Fibroblast of mammary gland (primary cell): ENCODE measurements at regions not wholly inside any gene's neighbourhood (a gene's known extent, or its start where the extent isn't known, plus 50 kb on each side); places are given as distances from the start of the nearest gene placed in this dataset.

Source experiments
- DNase-seq: peaks from one replicate; pipeline ENCODE4 v3.0.0-alpha.2; 2010; ENCODE audit warnings: low read depth
- H3K4me3 ChIP-seq: 2 replicates; pipeline ENCODE4 v1.5.1; 2011; ENCODE audit warnings: low read depth, mild to moderate bottlenecking, low read length, moderate library complexity; ENCODE audit not compliant: control insufficient read depth
- TF ChIP-seq, protein P1 (sequence below): conservative IDR thresholded peaks from 2 replicates; pipeline ENCODE4 v1.5.1; 2011; ENCODE audit warnings: low read depth, low read length, inconsistent platforms; ENCODE audit not compliant: control insufficient read depth, insufficient read depth

DNA sequence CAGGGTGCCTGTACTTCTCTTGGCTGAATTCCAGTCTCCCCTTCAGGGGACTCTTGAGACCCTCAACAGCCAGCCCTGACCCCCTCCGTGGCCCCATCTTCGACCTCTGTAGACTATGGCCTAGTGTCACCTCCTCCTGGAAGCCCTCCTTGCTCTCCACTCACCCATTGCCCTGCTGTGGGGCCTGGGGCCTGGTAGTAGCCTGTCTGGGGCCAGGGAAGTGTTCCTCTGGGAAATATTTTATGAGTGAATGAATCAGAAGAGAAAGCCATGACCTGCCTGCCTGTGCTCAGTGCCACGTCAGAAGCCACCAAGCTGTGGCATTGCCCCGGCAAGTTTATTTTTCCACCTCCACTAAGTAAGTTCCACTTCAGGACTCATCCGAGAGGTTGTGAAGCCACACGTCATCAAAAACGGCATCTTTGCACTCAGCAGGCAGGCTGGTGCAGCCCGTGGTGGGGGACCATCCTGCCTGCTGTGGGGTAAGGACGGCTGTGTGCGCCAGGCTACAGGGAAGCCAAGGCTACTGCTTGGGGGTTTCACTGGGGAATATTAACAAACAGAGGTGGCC, 59.6 kb upstream of the PPARA start:
- peak; percentile 84 for DNase-seq
- H3K4me3 ChIP-seq = no peak overlapping the region
- TF ChIP-seq, protein P1, sequence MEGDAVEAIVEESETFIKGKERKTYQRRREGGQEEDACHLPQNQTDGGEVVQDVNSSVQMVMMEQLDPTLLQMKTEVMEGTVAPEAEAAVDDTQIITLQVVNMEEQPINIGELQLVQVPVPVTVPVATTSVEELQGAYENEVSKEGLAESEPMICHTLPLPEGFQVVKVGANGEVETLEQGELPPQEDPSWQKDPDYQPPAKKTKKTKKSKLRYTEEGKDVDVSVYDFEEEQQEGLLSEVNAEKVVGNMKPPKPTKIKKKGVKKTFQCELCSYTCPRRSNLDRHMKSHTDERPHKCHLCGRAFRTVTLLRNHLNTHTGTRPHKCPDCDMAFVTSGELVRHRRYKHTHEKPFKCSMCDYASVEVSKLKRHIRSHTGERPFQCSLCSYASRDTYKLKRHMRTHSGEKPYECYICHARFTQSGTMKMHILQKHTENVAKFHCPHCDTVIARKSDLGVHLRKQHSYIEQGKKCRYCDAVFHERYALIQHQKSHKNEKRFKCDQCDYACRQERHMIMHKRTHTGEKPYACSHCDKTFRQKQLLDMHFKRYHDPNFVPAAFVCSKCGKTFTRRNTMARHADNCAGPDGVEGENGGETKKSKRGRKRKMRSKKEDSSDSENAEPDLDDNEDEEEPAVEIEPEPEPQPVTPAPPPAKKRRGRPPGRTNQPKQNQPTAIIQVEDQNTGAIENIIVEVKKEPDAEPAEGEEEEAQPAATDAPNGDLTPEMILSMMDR = no peak

- no peak for DNase-seq
- TF ChIP-seq, protein P1 = no peak
- no peak overlapping the region for H3K4me3 ChIP-seq
Observed at GRCh38 chr22:46091277-46091977, 58.9 kb upstream of the PPARA start.

DNA sequence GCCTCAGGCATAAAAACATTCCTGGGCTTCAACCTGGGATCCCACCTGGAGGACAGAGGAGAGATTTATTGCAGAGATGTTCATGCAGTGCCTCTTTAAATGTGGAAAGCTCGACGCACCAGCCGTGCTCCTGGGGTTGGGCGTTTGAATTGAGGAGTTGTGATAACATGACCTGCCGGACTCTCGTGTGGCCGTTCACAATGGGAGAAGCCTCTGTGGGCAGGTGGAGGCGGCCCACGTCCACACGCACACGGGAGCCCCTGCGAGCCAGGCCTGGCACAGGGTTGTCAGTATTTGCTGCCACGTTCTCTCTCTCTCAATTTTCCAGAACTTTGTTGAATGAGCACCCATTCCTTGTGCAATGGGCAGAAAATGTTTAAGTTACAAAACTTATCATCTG, 58.3 kb upstream of the PPARA start:
- no peak overlapping the region for H3K4me3 ChIP-seq
- TF ChIP-seq, protein P1 = no peak
- no peak for DNase-seq

DNA sequence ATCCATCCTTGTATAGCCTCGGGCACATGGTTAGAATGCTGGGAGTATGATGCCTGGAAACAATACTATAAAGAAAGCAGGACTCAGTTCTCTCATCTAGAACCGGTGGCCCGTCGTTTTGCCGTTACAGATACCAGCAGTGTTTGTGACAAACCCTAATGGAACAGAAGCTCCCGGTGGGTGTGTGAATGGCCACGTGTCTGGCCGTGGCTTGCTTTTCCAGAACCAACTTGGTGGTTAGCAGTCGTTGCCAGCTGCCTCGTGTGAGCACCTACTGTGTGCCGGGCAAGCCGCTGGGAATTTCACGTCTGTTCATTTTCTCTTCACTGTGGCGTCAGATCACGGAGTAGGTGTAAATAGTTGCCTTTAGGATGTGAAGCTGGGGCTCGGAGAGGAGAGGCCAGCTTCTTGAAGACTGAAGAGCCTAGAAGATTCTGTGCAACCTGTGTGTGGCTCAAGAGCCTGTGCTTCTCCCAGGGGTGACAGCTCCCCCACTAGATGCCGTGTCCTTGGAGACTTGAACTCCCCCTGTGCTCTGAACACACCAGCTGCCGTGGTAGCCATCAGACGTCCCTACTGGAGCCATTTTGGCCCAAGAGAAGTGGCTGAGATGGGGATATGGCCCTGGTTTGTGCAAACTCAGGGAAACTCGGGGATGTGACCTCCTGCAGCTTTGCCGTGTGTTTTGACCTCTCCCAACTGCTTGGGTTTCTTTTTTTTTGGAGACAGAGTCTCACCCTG, 57.5 kb upstream of the PPARA start:
- TF ChIP-seq, protein P1 = no peak
- H3K4me3 ChIP-seq = no peak overlapping the region

DNA sequence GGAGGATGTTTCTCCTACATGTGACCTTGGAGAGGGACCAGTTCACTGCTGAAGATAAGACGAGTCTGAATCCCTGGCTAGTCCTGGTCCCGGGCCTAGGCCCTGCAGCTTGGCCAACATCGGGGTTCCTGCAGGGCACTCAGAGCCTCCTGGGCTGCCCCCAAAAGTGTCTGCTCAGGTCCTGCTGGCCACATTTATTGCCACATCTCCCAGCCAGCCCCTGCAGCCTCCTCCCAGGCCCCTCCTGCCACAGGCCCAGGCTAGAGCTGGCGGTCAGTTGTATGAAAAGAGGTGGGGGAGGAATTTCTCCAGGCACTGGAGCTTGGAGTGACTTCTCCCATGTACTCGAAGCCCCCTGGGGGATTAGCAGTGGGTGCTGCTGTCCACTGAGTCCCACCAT, 56.5 kb upstream of the PPARA start:
- TF ChIP-seq, protein P1 = no peak
- DNase-seq = no peak
- no peak overlapping the region for H3K4me3 ChIP-seq

More for the DNA sequence above, 57.5 kb upstream of the PPARA start:
- no peak for DNase-seq

GRCh38 chr22:46094676-46095075, 55.6 kb upstream of the PPARA start:
- TF ChIP-seq, protein P1 = no peak
- DNase-seq = no peak
- no peak overlapping the region for H3K4me3 ChIP-seq
